ENCODE measurements at regions not wholly inside any gene's neighbourhood (a gene's known extent, or its start where the extent isn't known, plus 50 kb on each side); places are given as distances from the start of the nearest gene placed in this dataset.

- no peaks in the 10 kb centered on the region for H3K36me3 ChIP-seq (ENCODE audit: insufficient read depth, low read length)
- Mint-ChIP-seq H3K27me3 (no peaks in the 10 kb centered on the region), H3K9me3 (peaks cover 8% of the 10 kb centered on the region), H3K4me1 (ENCODE audit: low read depth) (no peaks in the 10 kb centered on the region), H3K4me3 (no peak overlapping the region), H3K36me3 (ENCODE audit: low read depth) (no peaks in the 10 kb centered on the region), H3K27ac (no peak overlapping the region)
- H3K4me1 ChIP-seq (ENCODE audit: insufficient read depth, low read length): no peaks in the 10 kb centered on the region
- POLR2A ChIA-PET: no interaction called here
- CTCF ChIA-PET: no interaction called here
- DNase-seq (no peak), ATAC-seq (ENCODE audit: poor library complexity) (no peak)
- no peak overlapping the region for H3K4me3 ChIP-seq (ENCODE audit: low read length)
- peaks cover 0 to 4% of the 10 kb centered on the region in 2 experiments for H3K9me3 ChIP-seq (ENCODE audit: control insufficient read depth in 1 of 2, insufficient read depth in 1 of 2, low read length in 2 of 2)
- intact Hi-C loops (cut with DNase I, micrococcal nuclease): no loop called here
- H3K27me3 ChIP-seq (ENCODE audit: control insufficient read depth in 1 of 2, insufficient read depth in 2 of 2, low read length in 2 of 2): no peaks in the 10 kb centered on the region
- no peak overlapping the region for H3K27ac ChIP-seq (ENCODE audit: low read depth in 1 of 2, low read length in 2 of 2)
- no peak for TF ChIP-seq CTCF (IDR thresholded peaks at IDR 0.05)
These were observed 342.2 kb downstream of the PPARGC1A start for GRCh38 chr4:23547601-23548000.

- Mint-ChIP-seq H3K36me3 (ENCODE audit: low read depth) (no peaks in the 10 kb centered on the region), H3K4me3 (no peak overlapping the region), H3K9me3 (peaks cover 8% of the 10 kb centered on the region), H3K27ac (no peak overlapping the region), H3K27me3 (no peaks in the 10 kb centered on the region), H3K4me1 (ENCODE audit: low read depth) (no peaks in the 10 kb centered on the region)
- no peaks in the 10 kb centered on the region for H3K36me3 ChIP-seq (ENCODE audit: insufficient read depth, low read length)
- ChIA-PET CTCF (no interaction called here), POLR2A (no interaction called here)
- no peak overlapping the region for H3K27ac ChIP-seq (ENCODE audit: low read depth in 1 of 2, low read length in 2 of 2)
- ATAC-seq (ENCODE audit: poor library complexity) (no peak), DNase-seq (no peak)
- H3K4me1 ChIP-seq (ENCODE audit: insufficient read depth, low read length): no peaks in the 10 kb centered on the region
- H3K4me3 ChIP-seq (ENCODE audit: low read length): no peak overlapping the region
- intact Hi-C loops (cut with DNase I, micrococcal nuclease): no loop called here
- H3K9me3 ChIP-seq (ENCODE audit: control insufficient read depth in 1 of 2, insufficient read depth in 1 of 2, low read length in 2 of 2): no peaks in the 10 kb centered on the region
- H3K27me3 ChIP-seq (ENCODE audit: control insufficient read depth in 1 of 2, insufficient read depth in 2 of 2, low read length in 2 of 2): no peaks in the 10 kb centered on the region
- TF ChIP-seq CTCF (IDR thresholded peaks at IDR 0.05): no peak
These were observed 342.8 kb downstream of the PPARGC1A start for GRCh38 chr4:23547096-23547495.

GRCh38 chr4:23539969-23540569 lies 349.8 kb downstream of the PPARGC1A start:
- Histone ChIP-seq H3K4me3 (ENCODE audit: low read length) (no peak overlapping the region), H3K9me3 (ENCODE audit: control insufficient read depth in 1 of 2, insufficient read depth in 1 of 2, low read length in 2 of 2) (peaks cover 3 to 6% of the 10 kb centered on the region in 2 experiments), H3K36me3 (ENCODE audit: insufficient read depth, low read length) (no peaks in the 10 kb centered on the region), H3K27me3 (ENCODE audit: control insufficient read depth in 1 of 2, insufficient read depth in 2 of 2, low read length in 2 of 2) (no peaks in the 10 kb centered on the region), H3K27ac (ENCODE audit: low read depth in 1 of 2, low read length in 2 of 2) (no peak overlapping the region), H3K4me1 (ENCODE audit: insufficient read depth, low read length) (no peaks in the 10 kb centered on the region)
- CTCF ChIA-PET: no interaction called here
- Mint-ChIP-seq H3K4me1 (ENCODE audit: low read depth) (no peaks in the 10 kb centered on the region), H3K27me3 (no peaks in the 10 kb centered on the region), H3K27ac (no peak overlapping the region), H3K4me3 (no peak overlapping the region), H3K9me3 (peaks cover 9% of the 10 kb centered on the region), H3K36me3 (ENCODE audit: low read depth) (no peaks in the 10 kb centered on the region)
- POLR2A ChIA-PET: no interaction called here
- DNase-seq (no peak), ATAC-seq (ENCODE audit: poor library complexity) (no peak)
- TF ChIP-seq CTCF (IDR thresholded peaks at IDR 0.05): no peak
- intact Hi-C loops (cut with DNase I, micrococcal nuclease): no loop called here

All from CD4-positive, alpha-beta T cell (primary cell).